ENCODE measurements at regions not wholly inside any gene's neighbourhood (a gene's known extent, or its start where the extent isn't known, plus 50 kb on each side); places are given as distances from the start of the nearest gene placed in this dataset.

- DNase-seq (ENCODE audit: low read depth), result no peak
Observed at GRCh38 chr6:14254505-14254904, 136.9 kb downstream of the CD83 start.

- no peak for DNase-seq (ENCODE audit: low read depth)
Observed at GRCh38 chr6:14255916-14256315, 138.3 kb downstream of the CD83 start.

DNA sequence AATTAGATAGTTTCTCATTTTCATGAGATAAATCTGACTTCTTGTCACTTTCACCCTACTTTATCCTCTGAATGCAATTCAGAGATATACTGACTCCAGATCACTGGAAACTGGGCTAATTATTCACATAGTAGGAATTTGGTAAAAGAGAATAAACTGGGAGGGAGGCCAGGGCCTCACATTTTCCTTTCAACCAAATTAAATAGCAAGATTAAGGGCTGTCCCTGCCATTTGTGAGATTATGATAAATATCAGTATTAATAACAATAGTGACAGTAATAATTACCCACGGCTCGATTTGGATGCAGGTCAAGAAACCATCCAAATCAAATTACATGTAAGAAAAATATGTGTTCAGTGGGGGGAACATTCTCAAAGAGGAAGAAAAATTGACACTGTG is 140.5 kb downstream of the CD83 start:
- no peak for DNase-seq (ENCODE audit: low read depth)

DNA sequence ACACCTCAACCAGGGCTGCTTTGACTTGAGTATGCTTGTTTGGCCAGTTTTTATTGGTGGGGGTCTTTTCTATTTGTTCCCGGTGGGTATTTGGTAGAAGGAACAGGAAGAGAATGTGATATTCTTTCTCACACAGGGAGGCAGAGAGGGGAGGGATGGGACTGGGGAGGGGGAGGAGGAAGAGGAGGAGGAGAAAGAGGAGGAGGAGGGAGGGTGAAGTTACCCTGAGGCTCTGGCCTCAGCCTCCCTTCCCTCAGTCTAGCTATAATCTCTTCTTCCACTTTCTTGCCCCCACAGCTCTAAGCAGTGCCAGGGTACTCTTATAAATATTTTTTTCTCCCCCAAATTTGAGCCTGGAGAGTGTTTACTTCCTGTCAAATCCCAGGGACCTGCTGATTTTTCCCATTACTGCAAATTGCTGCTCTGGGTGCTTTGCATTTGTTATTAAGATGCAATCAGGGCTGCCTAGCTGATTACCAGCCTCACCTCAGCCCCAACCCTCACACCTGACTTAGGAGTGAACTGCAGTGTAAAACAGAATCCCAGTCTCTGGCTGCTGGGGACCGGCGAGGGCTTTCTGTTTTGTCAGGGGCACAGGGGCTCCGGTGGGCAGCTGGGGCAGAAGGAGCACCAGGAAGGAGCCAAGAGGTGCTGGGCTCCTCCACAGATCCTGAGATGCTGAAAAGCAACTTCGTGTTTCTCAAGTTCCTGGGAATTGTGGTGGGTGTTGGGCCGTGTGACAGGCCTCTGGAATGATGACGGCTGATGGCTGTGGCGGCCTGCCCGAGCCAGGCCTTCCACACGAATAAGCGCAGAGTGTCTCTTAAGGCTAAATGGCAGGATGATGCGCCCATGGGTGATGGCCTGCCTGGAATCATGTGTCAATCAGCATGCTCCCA is 141.4 kb downstream of the CD83 start:
- DNase-seq (ENCODE audit: low read depth), result no peak

DNA sequence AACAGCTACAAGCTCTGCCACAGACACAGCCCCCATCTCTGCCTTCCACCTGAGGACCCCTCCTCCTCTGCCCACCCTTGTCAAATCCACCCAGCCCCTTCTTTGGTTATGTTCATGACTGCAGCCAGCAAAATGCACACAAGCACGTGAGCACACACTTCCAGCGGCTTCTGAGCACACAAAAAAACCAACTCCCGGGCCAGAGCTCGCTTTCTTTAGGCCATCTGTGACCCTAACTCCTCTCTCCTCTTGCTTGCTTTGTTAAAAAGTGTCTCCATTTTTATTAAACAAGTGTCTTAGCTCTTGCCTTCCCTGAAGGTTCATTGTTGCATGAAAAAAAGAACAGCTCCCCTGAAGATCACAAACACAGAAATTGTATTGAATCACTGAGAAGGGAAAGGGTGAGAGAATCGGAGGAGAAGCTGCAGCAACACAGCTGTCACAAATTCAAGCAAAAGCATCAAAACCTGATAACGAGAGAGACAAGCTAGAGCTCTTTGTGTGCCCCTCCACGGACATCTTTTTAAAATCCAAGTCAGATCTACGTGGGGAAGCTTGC is 142.1 kb downstream of the CD83 start:
- DNase-seq (ENCODE audit: low read depth), result no peak

GRCh38 chr6:14260839-14261238 is 143.3 kb downstream of the CD83 start:
- DNase-seq (ENCODE audit: low read depth), result no peak

DNA sequence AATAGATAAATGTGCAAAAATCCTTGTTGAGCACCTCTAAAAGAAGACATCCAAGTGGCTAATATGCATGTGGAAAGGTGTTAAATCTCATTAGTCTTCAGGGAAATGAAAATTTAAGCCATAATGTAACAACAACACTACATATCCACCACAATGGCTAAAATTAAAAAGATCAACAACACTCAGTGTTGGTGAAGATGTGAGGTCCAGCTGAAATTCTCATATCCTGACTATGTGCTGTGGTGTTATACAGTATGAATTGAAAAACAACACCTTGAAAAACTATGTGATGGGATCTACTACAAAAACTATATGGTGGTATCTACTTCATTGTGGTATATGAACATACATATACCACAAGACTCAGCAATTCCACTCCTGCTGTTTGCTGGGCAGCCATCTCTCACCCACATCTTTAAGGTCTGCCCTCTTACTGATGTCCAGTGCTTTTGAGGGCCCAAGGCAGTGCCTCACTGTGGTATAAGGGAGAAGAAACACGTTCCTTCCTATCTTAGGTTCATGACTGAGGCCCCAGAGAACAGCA is 146.4 kb downstream of the CD83 start:
- no peak for DNase-seq (ENCODE audit: low read depth)

- no peak for DNase-seq (ENCODE audit: low read depth)
Observed at GRCh38 chr6:14265049-14266021, 147.8 kb downstream of the CD83 start.

DNA sequence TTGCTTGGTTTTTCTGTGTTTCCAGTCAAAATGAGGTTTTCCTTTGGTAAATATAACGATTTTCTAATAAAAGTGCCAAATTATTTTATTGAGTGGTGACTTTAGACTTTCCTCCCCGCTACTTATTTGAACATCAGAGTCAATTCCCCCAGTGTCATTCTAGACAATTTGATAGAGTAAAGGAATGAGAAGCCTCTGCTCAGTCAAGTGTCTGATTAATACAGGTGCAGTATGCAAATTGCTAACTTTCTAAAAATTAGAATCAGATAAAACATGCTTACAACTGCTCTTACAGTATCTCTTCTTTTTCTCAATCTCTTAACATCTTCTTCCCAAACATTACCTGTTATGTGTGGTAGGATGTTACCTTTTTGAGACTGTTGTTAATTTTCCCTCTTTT is 148.7 kb downstream of the CD83 start:
- no peak for DNase-seq (ENCODE audit: low read depth)

GRCh38 chr6:14267885-14268660 is 150.5 kb downstream of the CD83 start:
- DNase-seq (ENCODE audit: low read depth), result no peak

- no peak for DNase-seq (ENCODE audit: low read depth)
Observed at GRCh38 chr6:14269436-14269835, 151.9 kb downstream of the CD83 start.

DNA sequence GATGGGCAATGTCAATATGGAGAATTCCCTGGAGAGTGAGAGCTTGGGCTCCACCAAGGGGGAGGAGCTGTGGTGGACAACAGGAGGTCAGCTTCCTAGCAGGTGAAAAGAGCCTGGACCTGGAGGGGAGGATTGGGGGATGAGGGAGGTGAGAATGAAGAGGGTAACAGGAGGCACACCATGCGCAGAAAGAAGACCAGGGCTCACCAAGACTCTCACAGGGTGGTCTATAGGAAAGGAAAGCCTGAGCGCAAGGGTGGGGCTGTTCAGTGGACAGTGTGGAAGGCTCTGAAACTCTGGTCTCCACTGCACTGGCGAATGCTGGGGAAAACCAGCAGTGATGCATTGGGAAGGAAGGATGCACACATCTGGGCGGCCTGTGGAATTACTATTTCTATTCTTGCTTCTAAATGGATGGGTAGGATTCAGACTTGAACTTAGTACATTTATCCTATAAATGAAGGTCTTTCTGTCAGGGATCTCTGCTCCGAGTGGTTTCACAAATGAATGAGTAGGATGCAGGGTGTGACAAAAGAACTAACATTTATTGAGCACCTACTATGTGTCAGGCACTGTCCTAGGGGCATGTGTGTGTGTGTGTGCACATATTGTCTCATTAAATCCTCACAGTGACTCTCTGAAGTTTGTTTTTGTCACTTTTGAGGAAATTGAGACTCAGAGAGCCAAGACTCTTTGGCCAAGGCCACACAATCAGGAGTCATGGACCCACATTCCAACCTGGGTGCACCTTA is 152.7 kb downstream of the CD83 start:
- no peak for DNase-seq (ENCODE audit: low read depth)

DNA sequence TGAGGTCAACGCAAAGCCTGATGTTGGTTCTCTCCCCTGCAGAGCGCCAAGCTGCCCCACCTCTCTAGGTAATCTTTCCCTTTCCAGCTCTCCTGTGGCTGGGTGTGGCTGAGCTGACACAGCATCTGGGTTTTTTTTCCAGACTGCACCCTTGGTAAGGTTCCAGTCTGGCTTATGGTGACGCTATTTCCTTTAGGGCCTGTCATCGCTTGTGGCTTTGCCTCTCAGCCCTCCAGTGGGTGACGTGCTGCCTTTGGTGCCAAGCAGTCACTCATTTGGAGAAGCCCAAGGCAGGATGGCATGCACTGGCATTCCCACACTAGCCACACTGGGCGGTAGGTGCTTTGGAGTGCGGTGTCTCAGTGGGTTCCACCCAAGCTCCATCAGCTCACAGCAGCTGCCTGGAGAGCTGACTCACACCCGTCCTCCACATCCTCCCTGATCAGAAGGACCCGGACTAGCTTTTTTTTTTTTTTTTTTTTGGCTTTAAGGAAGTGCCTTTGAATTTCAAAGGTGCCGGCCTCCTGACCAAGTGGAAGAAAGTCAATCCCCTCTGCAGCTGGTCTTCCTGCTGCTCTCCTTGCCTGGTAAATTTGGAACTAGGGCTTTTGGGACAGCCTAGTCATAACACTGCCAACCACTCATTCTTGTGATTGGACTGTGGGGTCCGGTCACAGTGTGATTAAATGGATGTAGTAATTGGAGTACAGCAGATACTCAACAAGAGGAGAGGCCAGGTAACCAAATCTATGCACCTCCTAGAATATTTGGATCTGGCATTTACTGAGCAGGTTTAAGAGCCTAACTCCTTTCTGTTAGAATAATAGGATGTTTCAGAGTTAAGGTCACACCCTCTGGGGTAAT is 153.6 kb downstream of the CD83 start:
- peak; percentile 100 for DNase-seq (ENCODE audit: low read depth)

GRCh38 chr6:14271789-14272736 is 154.5 kb downstream of the CD83 start:
- DNase-seq (ENCODE audit: low read depth), result peak; percentile 80

GRCh38 chr6:14272737-14273085 is 155.1 kb downstream of the CD83 start:
- DNase-seq (ENCODE audit: low read depth), result no peak

- DNase-seq (ENCODE audit: low read depth), result no peak
Observed at GRCh38 chr6:14273191-14273590, 155.6 kb downstream of the CD83 start.

DNA sequence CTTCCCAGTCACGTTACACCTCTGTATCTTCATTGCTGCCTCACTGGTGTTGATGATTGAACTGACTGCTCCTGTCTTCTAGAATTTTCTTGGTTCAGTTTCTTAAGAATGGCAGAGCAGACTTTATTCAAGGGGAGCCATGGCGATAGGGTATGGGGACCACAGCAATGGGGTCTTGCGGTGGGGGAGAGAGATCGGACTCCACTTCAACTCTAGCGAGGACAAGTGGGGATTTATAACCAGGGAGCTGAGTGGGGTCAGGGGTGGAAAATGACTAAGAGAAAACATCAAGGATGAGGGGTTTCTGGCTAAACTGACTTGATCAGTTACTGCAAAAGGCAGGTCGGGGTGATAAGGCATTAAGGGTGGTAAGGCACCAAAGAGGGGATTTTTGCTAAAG is 156.4 kb downstream of the CD83 start:
- no peak for DNase-seq (ENCODE audit: low read depth)

Data from Daoy (cell line).